ENCODE measurements at regions not wholly inside any gene's neighbourhood (a gene's known extent, or its start where the extent isn't known, plus 50 kb on each side); places are given as distances from the start of the nearest gene placed in this dataset.

DNA sequence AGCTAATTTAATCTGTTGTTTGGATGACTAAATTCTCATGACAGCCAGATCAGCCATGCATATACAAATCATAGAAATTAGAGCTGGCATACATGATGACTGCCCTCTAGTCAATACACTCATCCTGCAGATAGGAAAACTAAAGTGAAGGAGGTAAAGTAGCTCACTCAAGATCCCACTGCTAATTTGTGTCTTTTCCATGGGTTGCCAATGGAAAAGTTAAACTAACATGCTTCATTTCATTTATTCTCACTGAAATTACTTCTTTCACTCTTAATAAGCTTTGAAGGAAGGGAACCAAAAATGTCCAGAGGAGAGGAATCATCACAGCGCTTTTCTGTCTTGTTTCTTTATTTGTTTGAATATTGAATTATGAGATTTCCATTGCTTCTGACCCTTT lies 308.2 kb downstream of the GJA1 start:
- TF ChIP-seq POLR2A (IDR thresholded peaks at IDR 0.05; ENCODE audit: low read depth, low read length) (no peak), SPI1 (IDR thresholded peaks at IDR 0.05; ENCODE audit: low read depth, low read length) (no peak), TAF1 (IDR thresholded peaks at IDR 0.05; ENCODE audit: low read depth, low read length) (no peak)
